HG02943 (cell line): ENCODE measurements at regions not wholly inside any gene's neighbourhood (a gene's known extent, or its start where the extent isn't known, plus 50 kb on each side); places are given as distances from the start of the nearest gene placed in this dataset.
"Not testable (repeated sequence)": the region's sequence is repeated elsewhere in the genome, so short reads cannot be mapped to it uniquely, and the experiment has no call there.

ENCODE experiments used
- ATAC-seq: cut with Tn5 transposase; IDR thresholded peaks from one replicate; pipeline ENCODE4 v1.9.1; 2021; ENCODE audit warnings: mild to moderate bottlenecking, low read depth, moderate library complexity; ENCODE audit not compliant: unreplicated experiment

GRCh38 chr6:106731144-106731842 lies 101.9 kb downstream of the QRSL1 start:
- ATAC-seq = no peak

- no peak for ATAC-seq
These were observed 101.3 kb downstream of the QRSL1 start for GRCh38 chr6:106730718-106731117.

DNA sequence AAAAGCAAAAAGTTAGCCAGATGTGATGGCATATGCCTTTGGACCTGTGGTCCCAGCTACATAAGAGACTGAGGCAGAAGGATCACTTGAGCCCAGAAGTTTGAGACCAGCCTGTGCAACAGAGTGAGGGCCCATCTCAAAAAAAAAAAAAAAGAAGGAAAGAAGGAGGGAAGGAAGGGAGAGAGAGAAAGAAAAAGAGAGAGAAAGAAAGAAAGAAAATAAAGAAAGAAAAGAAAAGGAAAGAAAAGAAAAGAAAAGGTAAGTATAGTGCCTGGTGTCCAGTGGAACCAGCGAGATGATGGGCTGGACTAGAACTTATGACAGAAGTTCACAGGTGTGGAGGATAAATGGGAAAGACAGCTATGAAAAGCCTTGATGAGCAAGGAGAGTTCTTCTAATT lies 100.9 kb downstream of the QRSL1 start:
- no peak for ATAC-seq

DNA sequence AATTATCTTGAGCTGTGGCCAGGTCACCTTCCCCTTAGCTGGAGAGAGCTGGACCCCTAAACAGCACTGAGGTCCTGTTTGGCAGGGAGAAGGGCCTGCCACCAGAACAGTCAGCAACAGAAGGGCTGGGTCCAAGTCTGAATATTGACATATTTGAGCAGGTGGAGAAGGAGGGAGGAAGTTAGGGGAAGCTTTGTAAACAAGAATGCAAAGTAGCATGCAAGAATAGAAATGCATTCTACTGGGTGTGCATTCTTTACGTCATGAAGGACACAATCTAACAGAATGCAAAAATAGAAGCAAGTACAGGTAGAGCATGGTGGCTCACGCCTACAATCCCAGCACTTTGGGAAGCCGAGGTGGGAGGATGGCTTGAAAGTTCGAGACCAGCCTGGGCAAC lies 100.5 kb downstream of the QRSL1 start:
- ATAC-seq = no peak

DNA sequence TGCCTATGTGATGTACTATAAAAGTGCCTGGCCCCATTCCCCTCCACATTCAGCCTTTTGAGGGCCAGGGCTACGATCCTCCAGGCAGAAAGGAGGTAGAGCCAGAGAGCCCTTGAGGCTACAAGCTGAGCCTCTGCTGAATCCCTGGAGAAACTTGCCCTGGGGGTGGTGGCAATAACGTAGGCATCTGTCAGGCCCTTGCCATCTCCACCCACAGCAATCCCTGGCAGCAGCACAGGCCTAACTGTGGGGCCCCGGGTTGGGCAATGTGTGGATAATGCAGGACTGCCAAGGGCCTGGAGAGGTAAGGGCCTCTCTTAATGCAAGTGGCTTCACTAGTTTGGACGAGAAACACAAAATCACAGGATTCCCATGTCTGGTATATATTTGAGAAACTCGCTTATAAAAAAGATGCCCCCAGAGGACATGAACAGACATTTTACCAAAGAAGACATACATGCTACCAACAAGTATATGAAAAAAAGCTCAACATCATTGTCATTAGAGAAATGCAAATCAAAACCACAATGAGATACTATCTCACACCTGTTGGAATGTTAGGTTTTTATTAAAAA lies 99.0 kb downstream of the QRSL1 start:
- no peak for ATAC-seq

DNA sequence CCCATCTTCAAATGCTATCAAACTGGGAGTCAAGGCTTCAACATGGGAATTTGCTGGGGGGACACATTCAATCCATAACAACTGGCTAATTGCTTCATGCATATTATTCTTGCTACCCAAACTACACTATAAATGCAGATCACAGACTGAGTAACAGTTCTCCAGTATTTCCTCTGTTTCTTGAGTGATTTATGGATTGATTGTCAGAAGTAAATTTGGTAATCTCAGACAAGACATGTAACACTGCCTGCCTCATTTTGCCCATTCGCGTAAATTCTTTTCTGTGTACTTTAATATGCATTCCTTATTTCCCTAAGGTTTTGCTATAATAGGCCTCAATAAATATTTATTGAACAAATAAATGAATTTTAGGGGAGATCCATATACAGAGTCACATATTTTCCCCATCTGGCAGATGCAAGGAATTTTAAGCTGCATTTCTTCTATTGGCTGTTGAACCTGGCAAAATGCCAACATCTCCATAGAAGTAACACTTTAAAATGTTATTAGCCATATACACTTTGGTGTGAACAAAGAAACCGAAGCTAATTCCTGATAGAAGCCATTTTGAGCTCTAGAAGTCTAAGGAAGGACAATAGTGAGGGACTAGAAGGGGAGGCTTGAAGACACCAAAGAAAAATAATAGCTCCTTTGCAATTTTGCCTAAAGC lies 98.2 kb downstream of the QRSL1 start:
- no peak for ATAC-seq

DNA sequence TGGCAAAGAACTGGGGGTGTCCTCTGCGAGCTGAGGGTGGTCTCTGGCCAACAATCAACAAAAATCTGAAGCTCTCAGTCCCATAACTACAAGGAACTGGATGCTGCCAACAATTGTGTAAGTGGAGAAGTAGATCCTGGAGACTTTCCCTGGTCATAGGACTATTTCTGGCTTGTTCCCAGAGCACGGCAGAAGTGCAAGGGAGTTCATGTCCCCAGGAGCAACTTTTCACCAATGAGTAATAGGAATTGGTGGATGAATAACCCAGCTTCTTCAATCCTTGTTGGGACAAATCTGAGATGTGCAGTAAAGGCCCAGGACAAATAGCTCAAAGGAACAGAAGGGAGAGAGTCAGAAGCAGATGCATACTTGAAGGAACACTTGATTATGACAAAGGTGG lies 95.5 kb downstream of the QRSL1 start:
- no peak for ATAC-seq

- no peak for ATAC-seq
These were observed 95.0 kb downstream of the QRSL1 start for GRCh38 chr6:106724337-106724736.

DNA sequence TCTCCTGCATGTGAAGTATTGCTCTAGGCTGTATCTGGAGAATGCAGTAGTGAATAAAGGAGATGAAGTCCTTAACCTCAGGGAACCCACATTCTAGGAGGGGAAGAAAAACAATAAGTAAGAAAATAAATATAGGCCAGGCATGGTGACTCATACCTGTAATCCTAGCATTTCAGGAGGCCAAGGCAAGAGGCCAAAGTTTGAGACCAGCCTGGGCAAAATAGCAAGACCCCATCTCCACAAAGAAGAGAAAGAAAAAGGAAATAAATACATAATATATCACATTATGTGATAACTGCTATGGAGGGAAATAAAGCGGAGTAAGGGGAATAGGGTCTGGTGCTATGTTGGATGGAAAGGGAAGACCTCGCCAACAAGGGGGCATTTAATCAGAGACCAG lies 94.0 kb downstream of the QRSL1 start:
- not testable (repeated sequence) for ATAC-seq

DNA sequence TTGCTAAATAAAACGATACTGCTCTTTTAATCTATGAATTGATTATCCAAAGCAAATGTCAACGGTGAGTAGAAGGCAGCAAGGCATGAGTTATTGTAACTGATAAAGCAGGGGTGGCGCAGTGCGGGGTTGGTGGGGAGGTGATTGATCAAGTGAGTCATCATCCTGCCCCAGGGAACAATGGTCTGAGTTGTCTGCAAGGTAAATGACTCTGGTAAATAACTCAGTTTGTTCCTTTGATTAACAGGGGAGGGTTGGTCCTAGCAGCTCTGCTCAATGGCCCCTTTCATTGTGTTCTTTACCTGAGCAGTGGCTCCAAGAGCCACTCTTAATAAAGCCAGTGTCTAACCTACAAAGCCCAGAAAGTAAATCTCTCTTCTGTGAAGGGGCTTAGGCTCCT lies 91.8 kb downstream of the QRSL1 start:
- ATAC-seq = not testable (repeated sequence)
